NCI-H510A treated with DMSO at 0.1 percent for 48 hours (cell line): ENCODE measurements at regions not wholly inside any gene's neighbourhood (a gene's known extent, or its start where the extent isn't known, plus 50 kb on each side); places are given as distances from the start of the nearest gene placed in this dataset.

Source experiments
- DNase-seq: peaks from one replicate; lab custom pipeline; 2025; lab: John Stamatoyannopoulos, UW

DNA sequence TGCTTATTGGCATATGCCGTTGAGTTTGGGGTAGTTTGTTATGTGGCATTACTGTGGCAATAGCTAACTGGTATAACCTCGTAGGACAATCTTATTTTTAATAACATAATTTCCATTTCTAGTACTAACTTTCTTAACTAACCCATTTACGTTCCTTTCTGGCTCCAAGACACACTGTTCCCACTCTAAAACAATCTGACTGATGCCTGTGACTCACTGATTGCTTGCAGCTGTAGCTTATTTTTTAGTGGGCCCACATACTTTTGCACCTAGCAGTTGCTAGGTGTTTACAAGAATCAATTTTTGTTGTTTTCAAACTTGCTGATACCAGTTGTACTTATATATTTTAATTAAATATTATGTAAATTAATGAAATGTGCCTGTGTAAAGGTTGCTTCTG lies 52.2 kb downstream of the FAT3 start:
- no peak for DNase-seq

DNA sequence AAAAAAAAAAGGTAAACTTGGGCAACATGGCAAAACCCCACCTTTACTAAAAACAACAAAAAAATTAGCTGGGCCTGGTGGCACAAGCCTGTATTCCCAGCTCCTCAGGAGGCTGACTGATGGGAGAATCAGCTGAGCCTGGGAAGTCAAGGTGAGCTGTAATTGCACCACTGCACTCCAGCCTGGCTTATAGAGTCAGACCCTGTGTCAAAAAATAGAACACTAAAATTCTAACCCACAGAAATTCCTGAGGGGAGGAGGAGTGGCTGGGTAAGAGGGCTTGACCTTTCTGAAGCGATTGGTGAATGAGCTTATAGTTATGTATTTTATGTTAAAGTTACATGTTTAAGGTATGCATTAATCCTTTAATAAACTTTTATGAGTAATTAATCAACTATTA lies 53.3 kb downstream of the FAT3 start:
- DNase-seq: no peak

DNA sequence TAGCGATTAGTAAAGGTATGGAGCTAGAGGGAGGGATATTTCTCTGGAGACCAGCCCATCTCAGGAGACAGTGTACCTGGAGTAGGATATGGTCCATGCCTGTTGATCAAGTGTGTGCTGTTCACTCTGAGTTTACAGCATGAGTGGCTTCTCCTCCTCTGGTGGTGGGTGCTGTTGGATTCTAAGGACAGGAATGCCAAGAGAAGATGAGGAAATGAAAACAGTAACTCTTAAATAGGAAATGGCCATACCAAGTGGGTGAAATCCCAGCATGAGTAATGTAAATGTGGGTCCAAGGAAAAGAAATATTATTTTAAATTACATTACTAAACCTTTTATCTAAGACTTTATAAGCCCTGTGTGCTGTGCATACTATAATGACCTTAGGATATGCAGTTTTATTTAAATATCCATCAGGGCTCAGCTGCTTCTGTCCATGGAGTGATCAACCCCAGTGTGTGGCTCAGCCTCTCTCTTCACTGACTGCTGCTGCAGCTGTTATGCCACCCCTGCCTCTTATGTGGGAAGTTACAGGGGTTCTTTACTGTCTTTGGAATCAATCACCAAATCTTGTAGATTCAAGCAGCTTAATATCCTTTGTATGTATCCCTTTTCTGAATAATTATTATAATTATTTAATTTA lies 54.3 kb downstream of the FAT3 start:
- no peak for DNase-seq

DNA sequence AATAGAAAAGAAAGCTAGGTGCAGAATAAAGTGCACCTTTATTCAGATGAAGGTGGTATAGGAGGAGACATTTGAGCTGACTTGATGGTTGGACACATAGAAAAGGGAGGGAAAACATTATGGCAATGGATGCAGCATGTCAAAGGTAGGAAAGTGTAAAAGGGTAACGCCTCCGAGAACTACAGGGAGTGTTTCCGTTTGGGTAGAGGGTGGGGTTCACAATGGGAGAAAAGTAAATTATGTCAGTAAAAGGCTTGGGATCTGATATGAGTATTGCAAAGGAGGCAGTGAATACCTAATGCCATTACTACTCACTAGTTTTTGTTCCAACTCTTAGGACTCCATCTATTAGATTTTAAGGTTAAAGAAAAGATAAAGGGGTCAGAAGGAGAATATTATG lies 59.5 kb downstream of the FAT3 start:
- DNase-seq: no peak

DNA sequence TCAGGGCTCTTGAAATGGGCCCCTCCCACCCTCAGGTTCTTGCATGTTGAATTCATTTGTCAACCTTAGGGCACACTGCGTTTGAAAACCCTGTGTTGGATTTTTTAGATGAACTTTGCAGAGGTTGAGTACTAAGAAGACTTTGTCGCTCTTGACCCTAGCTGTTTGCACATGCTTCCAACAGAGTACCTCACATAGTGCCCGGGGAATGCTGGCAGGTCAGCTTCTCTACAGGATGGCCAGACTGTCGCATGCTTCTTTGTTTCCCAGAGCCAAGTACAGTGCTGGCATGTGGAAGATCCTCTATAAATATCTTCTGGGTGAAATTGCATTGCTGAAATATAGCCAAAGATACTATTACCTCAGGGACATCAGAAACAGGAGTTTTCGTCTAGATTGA lies 59.9 kb downstream of the FAT3 start:
- no peak for DNase-seq

DNA sequence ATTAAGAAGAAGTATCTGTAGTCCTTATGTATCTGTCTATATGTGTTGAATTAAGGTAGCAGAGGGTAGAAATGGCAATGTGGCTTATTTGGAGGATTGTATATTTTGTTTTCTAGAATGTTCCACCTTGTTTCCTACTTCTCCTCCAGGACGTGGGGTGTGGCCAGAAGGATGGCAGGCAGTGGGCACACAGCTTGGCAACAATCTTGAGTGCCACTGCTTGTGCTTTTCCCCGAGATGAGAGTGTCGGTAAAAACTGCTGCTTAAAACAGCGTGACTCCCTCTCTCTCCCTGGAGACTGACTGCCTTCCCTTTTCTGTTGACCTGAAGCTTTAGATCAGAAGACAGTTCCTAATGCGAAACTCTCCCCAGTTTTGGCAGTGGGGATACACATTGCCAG lies 61.2 kb downstream of the FAT3 start:
- no peak for DNase-seq

DNA sequence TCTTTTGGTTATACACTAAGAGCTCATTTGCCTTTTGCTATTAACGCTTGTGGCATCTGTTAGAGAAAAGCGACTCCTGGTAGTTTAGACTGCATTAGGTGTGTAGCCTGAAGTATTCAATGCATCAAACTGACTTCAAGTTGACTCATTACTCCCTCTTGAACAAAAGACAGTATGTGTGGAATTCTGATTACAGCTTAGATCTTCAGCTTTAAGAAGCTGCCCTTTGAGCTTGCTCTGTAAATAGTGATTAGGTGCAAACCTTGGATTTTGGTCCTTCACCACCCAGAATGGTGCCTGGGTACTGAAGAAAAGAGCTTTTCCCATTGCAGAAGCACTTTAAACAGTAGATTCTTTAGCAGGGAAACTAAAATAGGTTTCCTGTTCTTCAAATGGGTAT lies 62.1 kb downstream of the FAT3 start:
- DNase-seq: no peak

DNA sequence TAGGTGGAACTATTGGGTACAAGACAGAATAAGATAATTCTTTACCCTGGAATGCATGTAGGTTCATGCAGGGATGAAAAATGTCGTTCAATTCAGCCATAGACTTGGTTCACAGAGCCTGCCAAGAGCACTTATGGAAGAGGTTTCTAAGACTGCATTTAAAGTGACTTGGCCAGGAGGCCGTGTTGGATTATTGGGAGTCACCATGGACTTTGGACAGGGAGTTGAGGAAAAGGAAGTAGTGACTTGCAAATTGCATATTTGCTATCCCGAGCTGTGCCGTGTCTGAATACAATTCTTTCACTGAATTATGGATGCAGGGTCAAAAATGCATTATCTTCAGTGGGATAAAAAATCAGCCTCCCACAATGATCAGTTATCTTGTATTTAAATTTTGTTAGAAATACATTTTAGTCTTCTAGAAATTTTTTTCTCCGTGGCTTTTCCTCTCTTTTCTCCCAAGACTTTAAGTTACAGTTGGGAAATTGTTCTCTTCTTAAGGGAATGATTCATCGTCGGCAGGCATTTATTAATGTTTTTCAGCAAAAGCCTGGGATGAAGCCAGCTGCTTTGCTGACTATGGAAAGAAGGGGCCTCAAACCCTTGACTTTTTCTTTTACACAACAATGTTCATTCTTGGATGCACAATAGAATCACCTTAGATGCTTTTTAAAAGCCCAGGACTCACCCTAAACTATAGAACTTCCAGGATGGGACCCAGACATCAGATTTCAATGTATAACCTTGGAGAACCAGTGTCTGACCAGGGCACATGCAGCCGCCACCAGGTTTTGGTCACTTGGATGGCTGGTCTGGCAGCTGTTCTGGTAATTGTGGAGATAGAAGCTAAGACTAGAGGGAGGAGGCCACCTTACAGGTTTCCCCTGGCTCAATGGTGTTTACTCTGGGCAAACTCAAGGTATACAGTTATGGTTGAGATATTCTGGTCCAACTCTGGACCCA lies 70.8 kb downstream of the FAT3 start:
- no peak for DNase-seq

DNA sequence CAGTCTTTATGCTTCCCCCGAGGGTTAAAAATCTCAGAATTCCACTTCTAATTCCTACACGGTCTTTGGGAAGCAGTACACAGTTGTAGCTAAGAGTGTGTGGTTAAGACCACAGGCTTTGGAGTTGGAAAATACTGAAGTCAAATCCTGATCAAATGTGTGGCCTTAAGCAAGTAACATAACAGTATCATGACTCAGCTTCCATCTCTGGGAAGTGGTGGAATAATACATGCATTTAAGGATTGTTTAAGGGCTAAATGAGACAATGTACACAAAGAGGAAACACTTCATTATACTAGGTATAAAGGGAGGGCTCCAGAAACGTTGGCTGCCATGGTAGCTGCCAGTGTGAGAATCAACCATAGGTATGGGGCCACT lies 71.5 kb downstream of the FAT3 start:
- DNase-seq: peak; percentile 12

DNA sequence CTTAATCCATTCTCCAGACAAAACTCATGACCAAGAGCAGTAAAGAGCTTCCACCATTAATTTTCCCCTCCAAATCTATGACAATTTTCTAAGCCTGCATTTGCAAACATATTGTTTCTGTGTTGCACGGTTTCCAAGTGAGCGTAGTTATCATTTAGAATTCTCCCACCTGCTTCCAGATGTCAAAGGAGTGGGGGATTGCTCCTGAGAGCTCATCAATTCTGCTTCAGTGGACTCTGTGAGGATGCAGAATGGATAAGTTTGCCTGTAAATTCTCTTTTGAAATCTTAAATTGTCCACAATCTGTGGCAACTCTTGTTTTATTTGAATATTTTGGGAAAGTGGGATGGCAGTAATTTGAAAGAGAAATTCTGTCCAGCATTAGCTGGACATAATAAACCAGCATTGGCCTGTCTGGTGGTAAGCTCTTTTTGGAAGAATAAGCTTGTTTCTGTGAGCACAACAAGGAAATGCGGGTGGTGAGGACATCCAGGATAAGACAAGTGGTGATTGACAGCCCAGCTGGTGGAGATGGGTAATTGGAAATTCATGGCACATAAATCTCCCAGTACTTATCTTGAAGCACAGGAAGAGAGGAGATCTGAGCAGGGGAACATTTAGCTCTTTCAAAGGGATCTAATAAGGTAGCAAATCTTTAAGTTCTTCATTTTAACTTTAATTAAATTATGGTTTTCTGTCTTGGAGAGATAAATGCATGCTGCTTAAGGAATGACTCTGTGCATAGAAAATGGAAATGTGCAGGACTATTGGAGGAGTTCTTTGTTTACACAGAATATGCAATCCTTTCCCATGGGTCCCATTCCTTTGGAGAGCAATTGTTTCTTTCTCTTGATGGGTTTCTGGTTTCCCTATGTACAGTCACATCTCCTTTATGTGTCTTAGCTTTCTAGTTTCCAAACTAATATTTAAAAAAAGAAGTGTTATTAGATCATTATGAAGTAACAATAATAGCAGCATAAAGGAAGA lies 73.2 kb downstream of the FAT3 start:
- peak; percentile 23 for DNase-seq

DNA sequence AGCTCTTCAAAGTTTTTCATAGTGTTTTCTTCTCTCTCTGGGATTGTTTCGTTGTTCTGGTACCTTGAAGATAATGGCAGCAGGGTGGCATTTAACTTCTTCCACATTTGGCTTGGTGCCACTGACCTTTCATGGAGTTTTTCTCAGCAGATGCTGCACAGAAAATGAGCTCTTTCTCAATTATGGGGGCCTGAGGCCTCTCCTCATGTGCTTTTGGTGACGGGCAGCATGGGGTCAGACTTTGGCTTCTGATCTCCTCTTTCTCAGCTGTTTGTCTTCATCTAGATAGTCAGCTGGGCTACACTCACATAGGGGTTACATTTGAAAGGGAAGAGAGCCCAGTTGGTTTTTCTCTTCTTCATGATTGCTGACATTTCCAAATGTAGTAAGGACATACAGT lies 76.3 kb downstream of the FAT3 start:
- no peak for DNase-seq

DNA sequence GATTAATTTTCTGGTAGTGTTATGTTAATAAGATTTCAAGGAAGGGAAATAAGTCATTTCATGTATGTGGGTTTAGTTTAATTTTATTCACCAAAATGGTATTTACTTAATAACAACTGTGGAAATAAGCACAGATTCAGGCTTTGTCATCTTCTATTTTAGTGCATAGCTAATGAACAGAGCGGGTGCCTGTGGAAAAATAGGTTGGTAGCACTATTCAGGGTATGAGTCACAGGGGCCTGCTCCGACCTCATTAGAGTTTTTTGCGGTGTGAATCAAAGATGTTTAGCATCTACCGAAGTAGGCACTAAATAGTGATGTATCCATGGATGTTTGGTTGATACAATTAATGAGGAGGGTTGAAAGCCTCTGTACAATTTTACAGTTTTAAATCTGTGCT lies 78.2 kb downstream of the FAT3 start:
- DNase-seq: no peak

DNA sequence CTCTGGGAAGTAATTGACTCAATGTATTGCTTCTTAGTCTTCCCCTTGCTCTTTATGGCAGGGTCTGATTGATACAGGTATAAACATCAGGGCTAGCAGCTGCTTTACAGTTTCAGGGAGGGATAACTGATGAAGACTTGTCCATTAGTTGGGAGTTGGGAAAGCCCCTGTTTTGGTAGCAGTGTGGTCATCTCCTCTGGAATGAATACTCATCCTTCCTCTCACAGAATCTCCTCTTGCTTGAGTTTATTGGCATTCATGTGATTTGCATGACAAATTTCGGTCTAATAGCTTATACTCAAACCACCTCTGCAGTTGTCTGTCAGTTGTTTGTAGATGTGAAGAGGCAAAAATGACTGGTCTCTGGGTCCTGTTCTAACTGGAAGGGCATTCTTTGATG lies 79.7 kb downstream of the FAT3 start:
- no peak for DNase-seq

DNA sequence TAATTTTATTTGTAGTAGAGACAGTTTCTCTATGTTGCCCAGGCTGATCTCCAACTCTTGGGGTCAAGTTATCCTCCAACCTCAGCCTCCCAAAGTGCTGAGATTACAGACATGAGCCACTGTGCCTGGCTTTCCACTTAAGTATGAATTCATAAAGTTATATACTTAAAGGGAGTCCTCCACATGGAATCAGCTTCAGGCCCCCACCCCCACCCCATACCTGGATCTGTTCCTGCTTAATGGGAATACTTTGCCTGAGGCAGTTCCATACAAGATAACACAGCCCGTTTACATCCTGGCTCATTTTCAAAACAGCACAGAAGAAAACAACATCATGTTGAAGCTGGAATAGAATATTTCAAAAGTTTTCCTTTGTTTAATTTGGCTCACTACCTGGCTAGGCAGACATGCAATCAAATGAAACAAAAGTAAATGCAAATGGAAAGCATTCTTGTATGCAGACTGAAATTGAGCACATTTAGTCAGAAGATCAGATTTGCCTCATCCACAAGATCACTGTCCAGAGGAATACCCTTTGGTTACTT lies 82.4 kb downstream of the FAT3 start:
- no peak for DNase-seq

DNA sequence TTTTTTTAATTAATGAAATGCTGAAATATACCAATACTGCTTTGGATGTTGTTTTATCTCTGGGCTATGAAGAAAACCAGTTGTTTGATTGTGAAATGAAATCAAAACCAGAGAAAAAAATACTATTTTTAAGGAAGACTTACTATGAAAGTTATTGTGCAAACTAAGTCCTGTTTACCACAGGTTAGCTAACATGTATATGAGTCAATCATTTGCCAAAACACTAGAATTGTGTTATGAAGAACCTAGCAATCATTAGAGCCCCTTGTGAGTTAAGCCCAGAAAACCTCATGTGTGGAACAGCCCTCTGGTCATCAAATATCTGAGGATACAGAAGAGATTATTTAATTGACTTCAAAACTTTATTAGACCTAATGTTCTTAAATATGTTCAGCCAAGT lies 83.7 kb downstream of the FAT3 start:
- no peak for DNase-seq

DNA sequence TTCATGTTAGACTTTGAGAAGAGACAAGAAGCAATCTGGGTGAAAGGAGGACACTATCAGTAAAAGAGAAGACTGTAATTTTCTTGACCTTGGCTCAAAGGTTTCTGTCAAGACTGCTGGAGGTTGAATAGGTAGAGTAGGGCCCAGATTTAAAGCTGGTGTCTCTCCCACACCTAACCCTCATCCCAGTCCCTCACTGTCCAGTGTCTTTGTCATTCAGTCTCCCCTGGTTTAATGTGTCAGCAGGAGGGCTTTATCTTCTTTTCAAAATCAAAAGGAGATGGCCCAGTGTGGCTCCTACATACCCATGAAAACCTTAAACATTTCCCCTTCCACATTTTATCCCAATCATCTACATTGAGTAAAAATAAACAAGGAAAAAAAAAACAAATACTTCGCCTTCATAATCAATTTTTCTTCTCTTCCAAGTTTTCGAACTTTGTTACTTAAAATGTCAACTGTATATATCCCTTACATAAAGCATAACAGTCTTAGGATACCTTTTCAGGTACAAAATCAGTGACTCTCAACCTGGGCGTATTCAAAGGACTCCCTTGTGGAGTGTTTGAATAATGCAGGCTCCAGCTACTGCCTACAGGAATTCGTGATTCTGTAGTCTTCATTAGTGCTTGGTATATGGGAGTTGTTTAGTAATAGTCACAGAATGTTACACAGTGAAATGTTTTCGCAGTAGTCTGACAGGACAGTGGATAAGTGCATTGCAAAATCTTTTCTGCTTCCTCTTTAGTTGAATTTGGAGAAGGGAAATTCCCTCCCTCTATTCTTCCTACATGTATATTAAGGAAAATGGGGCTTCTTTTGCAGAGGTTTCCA lies 87.2 kb downstream of the FAT3 start:
- no peak for DNase-seq

DNA sequence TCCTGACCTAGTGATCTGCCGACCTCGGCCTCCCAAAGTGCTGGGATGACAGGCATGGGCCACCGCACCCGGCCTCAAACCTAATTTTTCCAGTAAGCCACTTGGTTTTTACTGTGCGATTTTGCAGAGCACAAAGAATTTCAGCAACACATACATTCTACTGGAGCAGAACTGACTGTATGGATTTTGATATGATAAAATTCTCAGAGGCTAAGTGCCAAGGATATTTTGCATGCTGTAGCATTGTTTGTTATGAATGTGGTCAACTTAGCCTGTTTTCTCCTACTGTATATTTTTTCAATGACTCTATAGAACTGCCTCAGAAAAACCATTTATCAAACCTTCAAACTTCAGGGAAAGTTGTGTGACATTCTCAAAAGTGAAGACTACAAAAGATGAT lies 89.2 kb downstream of the FAT3 start:
- DNase-seq: no peak

DNA sequence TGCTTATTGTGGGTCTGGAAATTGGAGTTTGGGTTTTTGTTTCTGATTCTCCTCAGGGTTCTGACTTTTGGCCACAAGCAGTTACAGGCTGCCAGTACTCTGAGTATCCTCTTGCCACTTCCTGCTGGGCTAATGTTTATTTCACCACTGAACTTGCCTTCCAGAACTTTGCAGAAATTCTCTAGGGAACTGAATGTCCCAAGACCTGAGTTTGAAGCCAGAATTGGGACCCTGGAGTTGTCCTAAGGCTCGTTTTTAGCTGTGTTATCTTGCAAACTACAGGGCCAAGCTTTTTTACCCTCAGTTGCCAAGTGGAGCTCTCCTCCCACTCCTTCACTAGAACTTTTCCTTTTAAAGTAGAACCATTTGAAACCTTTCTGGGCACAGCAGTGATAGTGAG lies 89.9 kb downstream of the FAT3 start:
- DNase-seq: no peak

DNA sequence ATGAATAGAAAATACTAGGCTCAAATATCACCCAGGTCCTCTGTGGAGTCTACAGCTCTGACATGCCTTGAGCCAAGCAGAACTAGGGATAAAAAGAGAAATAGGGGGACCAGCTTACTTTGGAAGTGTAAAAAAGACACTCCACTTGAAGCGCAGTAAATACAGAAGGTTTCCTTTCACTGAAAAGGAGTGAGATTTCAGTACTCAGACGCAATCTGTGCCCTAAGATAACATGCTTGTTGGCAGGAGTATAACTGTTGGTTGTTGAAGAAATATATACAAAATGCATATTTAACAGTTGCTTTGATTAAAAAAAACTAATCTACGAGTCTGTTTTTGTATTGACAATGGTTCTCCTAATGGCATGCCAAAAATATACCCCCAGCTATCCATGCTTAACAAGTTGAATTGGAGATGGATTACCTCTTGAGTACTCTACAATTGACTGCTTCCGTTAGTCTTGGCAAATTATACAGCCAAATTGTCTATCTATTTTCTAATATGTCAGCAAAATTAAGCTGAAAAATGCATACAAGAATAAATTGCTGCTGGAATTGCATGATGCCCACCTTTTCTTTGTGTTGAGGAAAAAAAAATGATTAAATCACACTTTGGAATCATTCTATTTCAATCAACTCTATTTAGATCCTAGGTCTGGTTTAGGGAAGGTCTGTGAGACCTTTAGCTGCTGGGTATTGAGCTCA lies 91.6 kb downstream of the FAT3 start:
- no peak for DNase-seq

DNA sequence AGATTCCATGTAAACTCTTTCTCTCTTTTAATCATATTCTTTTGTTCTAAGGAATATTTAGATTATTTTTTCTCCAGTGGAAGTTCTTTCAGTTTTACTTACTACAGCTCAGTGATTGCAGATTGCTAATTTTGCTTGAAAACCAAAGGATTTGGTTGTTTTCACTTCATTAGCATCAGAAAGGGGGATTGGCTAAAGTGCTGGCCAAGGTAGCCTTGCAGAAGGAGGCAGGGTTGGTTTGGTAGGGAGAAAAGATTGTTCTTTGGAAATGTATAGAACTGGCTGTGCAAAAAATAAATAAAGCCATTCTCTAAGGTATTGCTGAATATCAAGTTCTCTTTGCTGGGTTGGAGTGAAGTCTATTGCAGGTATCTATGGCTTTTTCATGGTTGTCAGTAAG lies 92.6 kb downstream of the FAT3 start:
- no peak for DNase-seq

DNA sequence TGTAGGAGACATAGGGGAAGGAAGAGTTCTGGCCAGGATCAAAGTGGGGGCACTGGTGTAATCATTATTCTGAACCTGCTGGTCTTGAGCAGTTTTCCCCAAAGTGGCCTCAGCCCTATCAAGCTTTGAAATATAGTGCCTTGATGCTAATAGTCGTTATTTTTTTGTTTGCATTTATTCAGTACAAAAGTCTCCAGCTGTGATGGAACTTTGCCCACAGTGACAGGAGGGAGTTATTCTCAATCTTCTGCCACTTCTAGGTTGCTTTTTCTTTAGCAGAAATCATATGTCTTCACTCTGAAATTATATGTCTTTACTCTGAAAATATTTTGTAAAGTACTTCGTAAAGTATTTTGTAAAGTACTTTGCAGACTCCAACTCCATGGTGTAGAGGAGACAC lies 93.1 kb downstream of the FAT3 start:
- no peak for DNase-seq
